GM18870 (cell line): ENCODE measurements at regions not wholly inside any gene's neighbourhood (a gene's known extent, or its start where the extent isn't known, plus 50 kb on each side); places are given as distances from the start of the nearest gene placed in this dataset.

Experiments
- ATAC-seq: cut with Tn5 transposase; IDR thresholded peaks from one replicate; pipeline ENCODE4 v1.9.1; 2021; ENCODE audit warnings: moderate library complexity; ENCODE audit not compliant: unreplicated experiment

DNA sequence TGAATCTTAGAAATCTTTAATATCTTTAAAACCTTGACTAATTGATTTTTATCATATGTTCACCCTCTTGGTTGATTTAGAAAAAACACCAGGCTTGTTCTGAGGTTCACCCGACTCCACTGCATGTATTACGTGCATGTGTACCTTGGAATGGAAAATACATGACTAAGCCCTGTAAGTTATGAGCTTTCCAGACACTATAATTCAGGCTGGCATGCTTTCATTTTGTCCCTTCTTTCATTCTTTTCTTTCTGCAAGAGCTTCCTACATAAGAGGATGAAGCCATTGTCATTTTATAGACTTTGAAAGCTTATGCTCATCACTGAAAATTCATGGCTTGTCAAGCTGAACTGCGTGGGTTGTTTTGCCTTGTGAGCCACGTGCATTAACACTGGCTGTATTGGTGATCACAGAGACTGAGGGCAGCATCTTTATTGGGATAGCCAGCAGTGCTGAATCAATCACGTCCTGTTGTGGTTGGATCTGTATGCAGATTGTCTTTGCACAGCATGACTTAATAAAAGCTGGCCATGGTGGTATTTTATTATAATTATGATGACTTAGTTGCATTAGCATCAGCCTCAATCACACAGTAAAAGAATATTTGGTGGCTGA, 141.9 kb downstream of the SLIT2 start:
- no peak for ATAC-seq

DNA sequence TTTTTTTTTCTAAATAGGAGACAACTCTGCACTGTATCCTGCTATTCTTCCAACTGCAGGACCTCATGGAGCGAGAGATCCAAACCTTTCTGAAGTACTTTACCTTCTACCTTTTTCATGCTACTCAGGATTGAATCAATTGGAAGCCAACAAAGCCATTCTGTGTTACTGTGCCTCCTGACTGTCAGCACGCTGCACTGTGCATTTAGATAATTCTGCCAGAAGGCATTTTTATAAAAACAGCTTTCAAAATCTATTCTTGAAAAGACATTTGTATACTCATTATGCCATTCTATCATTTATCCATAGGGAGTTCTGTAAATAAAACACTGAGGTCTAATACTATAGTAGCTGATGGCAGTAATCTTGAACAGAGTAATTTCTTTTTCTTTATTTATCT, 142.8 kb downstream of the SLIT2 start:
- ATAC-seq: no peak

DNA sequence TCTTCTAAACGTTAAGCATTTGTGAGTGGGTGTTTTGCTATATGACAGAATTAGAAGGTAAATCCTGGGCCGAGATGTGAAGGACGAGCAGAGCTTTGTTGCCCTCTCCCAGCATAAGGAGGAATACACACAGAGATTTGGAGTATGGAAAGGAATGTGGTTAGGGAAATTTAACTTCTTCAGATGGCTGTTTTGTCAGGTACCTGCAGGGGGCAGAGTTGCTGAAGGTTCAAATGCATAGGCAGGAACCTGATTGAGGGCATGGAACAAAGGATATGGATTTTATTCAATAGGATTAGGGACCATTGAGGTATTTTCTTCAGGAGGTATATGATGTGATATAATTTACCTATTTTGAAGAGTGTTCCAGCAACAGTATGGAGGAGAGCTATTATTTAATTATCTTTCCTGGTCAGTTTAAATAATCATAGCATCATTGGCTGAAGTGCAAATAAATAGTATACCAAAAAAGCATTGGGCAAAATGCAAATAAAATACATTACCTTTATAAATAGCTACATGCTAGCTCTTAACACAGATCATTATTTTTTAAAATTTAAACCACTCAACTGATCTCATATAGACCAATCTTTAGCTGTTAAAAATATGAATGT, 143.6 kb downstream of the SLIT2 start:
- ATAC-seq: peak; percentile 52

DNA sequence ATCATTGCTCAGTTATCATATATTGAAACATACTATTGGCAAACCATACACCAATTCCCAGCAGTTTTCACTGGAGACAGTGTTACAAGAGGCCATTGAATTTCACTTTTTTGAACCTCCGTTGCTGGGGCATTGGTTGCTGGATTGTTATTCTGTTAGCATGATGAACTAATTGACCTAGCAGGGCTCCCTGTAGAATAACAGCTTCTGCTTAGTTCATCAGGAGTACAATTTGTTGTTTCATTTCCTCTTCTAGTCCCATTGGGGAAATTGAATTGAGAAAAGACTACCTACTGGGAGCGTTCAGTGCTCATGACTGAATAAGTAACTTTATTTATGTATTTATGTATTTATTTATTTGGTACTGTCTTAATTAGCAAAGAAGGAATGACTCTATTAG, 151.6 kb downstream of the SLIT2 start:
- no peak for ATAC-seq

GRCh38 chr4:20403846-20404245, 152.1 kb downstream of the SLIT2 start:
- ATAC-seq: no peak

DNA sequence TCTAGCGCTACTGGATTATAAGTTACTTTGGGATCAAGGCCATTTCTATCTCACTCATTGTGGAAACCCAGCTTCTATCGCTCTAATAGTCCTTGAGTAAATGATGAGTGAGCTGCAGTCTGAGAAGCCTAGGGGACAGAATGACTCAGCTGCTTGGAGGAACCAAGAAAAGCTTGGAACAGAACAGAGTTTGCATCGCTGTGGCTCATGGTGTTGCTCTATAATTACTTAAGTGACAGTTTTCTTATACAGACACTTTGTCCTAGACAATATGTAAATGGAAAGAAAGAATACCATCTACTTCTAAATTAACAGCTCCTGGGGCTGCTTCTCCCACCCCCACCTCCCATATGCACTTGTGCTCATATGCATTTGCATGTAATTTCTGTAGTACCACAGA, 156.9 kb downstream of the SLIT2 start:
- no peak for ATAC-seq

DNA sequence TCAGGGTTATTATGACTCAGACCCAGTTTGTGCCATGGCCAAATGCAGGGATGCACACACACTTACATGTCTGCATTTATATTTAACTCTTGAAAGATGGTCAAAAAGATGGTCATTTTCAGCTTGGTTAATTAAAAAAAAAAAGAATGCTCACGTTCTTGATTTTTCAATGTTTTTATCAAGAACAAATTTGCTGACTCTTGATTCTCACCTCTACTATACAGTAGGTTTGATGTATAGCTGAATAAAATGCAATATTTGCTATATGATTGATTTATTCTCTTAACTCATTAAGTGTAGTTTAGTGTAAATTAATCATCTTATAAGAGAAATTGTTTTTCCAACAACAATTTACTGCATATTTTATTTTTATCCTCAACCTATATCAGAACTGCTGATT, 160.4 kb downstream of the SLIT2 start:
- no peak for ATAC-seq

GRCh38 chr4:20416800-20417199, 165.1 kb downstream of the SLIT2 start:
- no peak for ATAC-seq

DNA sequence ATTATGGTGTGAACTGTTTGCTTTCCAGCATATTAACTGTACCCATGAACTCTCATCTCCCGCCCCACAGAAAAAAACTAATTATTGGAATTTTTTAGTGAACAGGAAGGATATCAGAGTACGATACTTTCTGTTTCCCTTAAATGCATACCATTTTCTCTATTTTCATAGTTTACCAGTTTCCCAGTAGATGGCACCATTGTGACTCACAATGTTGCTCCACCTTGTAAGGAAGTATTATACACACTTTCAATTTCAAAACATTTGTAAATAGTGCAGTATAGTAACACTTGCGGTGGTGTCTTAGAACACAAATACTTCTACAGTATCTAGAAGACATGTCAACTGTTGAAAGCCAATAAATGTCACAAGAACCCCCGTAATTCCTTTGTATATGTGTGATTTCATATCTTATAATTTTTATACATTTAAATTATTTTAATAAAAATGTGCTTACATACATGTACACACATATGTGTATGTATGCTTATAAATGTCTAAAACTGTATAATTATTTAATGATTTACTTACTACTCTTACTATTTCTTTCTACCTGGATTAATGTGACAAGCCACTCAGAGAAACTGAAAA, 167.3 kb downstream of the SLIT2 start:
- ATAC-seq: peak; percentile 99

GRCh38 chr4:20420916-20421602, 169.4 kb downstream of the SLIT2 start:
- no peak for ATAC-seq

GRCh38 chr4:20421603-20421985, 169.9 kb downstream of the SLIT2 start:
- no peak for ATAC-seq

DNA sequence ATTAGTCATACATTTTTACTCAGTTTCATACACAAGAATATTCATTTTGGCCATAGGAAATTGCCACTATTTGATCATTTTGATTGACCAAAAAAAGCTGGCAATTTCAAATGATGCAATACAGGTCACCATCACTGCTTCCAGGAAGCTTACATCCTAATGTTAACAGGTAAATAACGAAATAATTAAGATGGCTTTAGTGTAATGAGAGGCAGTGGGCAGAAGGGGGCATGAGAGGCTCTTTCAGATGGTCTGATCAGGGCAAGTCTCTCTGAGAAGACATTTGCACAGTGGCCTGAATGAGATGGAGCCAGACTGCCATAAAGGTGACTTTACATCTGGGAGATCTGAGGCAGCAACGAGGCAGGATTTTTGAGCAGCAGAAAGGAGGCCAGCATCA, 170.7 kb downstream of the SLIT2 start:
- peak; percentile 57 for ATAC-seq

GRCh38 chr4:20423420-20423819, 171.7 kb downstream of the SLIT2 start:
- no peak for ATAC-seq

DNA sequence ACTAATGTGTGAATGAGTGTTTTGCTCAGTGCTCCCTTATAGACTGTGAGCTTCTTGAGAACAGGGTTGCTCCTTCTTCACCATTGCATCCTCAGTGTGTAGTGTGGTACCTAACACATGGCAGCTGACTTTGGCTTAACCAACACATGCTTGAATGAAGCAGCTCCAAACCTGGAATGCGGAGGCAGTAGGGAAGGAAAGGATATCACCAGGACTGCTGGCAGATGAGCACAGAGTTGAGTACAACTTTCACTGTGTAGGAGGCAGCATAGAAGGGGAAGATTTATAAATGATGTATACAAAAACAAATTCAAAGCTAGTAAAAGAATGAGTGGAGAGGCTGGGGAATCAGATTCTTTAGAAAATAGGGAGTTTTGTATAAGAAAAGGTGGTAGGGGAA, 174.3 kb downstream of the SLIT2 start:
- ATAC-seq: no peak

DNA sequence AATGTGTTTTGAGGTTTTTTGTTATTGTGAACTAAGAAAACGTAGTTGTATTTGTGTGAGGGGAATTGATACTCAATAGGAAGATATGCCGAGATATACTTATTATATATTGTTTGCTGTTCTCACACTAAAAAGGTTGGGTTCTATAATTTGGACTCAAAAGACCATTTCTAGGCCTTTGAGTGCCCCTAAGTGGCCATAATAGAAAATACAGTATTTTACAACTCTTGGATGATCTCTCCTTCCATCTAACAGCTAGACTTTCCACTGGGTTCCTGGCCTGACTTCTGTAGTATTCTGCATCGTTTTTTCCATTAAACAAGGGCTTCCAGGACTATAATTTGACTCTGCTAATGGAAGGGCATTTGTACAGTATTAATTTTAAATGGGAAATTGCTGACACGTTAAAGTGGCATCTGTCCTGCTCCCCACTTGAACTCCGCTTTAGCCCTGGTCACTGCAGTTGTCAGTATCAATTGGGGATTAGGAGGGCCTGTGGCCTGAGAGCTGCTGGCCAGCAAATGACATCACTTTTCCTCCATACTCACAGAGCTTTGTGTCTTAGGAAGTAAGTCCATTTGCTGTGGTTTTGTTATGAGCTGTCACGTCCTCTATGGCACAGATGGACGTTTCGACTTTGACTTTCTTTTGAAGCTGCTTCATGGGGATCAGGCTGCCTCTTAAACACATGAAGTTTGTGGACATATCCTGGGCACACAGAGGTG, 176.9 kb downstream of the SLIT2 start:
- no peak for ATAC-seq

DNA sequence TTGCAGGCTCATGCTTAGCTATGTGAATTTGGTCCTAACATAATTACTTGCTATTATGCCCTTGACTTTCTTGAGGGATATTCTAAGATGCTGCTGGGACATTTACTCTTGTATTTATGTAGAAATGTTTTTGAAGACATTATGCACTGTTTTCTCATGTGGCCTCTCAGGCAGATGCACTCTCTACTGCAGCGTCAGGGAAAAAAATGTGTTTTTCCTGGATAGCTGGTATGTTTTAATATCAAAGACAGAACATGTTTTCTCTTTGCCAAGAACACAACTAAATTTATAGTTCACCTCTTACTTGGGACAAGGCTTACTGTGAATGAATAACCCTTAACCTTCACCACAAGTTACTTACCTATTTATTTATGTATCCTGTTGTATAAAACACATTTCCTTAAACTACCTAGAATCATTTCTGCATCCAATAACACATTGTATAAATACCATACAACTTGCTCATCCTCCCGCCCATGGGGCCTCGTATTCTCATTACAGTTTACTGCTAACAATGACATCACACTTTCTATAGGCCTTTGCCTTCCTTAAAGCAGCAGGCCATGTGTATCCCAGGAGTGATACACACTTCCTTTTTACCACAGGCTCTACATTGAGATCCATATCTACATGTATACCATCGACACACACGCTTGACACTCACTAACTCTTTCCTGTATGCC, 178.7 kb downstream of the SLIT2 start:
- no peak for ATAC-seq

GRCh38 chr4:20431543-20431951, 179.8 kb downstream of the SLIT2 start:
- ATAC-seq: no peak

GRCh38 chr4:20432088-20432487, 180.4 kb downstream of the SLIT2 start:
- no peak for ATAC-seq

DNA sequence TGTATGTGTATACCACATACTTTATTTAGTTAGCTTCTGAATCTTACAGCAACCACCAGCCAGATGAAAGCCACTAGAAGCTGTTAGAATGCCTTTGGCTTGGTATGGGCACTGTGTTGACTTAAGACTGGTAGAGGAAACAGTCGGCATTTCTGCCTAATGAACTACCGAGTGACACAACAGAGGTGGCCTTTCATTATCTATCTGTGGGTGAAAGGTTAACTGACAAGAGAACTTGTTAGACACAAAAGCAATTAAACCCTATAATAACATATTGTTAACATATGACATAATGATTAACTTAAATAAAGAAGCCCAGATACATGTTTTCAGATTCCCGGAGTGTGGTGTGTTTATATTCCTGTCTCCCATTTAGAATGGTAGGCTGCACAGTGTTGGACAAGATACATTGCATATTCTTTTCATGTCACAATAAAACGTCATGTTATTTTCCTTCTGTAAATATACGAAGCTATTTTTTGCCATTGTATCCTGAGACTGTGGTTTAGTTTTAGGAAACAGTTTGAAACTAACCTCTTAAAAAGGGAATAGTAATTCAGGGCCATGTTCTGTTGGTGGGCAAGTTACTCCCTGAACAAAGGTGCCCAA, 181.5 kb downstream of the SLIT2 start:
- ATAC-seq: no peak

GRCh38 chr4:20440170-20440569, 188.5 kb downstream of the SLIT2 start:
- ATAC-seq: no peak
